ENCODE measurements at regions not wholly inside any gene's neighbourhood (a gene's known extent, or its start where the extent isn't known, plus 50 kb on each side); places are given as distances from the start of the nearest gene placed in this dataset.
"Not testable (repeated sequence)": the region's sequence is repeated elsewhere in the genome, so short reads cannot be mapped to it uniquely, and the experiment has no call there.

GRCh38 chr12:131620946-131621681 lies 89.8 kb upstream of the SFSWAP start:
- Histone ChIP-seq H3K9me3 (no peaks in the 10 kb centered on the region), H3K27me3 (peaks cover 14 to 17% (median 14%) of the 10 kb centered on the region in 3 donors), H3K4me3 (no peak overlapping the region), H3K27ac (no peak overlapping the region), H3K4me1 (peaks cover 0 to 7% of the 10 kb centered on the region in 2 donors), H3K36me3 (no peaks in the 10 kb centered on the region)
- DNase-seq (no peak), ATAC-seq (no peak)
- in situ Hi-C loops (cut with MboI; ENCODE audit: low sequenced_read_pairs in 4 of 4) = loop anchor here in 1 of 4 donors (25.0 kb wide), 1 partner anchor 216 kb away; the partner anchor contains the start of gene MMP17
- TF ChIP-seq POLR2A (IDR thresholded peaks at IDR 0.05) = no peak
- TF ChIP-seq, protein P1, sequence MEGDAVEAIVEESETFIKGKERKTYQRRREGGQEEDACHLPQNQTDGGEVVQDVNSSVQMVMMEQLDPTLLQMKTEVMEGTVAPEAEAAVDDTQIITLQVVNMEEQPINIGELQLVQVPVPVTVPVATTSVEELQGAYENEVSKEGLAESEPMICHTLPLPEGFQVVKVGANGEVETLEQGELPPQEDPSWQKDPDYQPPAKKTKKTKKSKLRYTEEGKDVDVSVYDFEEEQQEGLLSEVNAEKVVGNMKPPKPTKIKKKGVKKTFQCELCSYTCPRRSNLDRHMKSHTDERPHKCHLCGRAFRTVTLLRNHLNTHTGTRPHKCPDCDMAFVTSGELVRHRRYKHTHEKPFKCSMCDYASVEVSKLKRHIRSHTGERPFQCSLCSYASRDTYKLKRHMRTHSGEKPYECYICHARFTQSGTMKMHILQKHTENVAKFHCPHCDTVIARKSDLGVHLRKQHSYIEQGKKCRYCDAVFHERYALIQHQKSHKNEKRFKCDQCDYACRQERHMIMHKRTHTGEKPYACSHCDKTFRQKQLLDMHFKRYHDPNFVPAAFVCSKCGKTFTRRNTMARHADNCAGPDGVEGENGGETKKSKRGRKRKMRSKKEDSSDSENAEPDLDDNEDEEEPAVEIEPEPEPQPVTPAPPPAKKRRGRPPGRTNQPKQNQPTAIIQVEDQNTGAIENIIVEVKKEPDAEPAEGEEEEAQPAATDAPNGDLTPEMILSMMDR (IDR thresholded peaks at IDR 0.05 in 4 of 5, conservative IDR thresholded peaks at IDR 0.05 in 1 of 5) = no peak
- intact Hi-C loops (cut with DNase I; ENCODE audit: low total_unique reads) = no loop called here

- Histone ChIP-seq H3K9me3 (no peaks in the 10 kb centered on the region), H3K4me1 (peaks cover 0 to 7% of the 10 kb centered on the region in 2 donors), H3K4me3 (no peak overlapping the region), H3K27me3 (peaks cover 14 to 17% (median 14%) of the 10 kb centered on the region in 3 donors), H3K27ac (no peak overlapping the region), H3K36me3 (no peaks in the 10 kb centered on the region)
- intact Hi-C loops (cut with DNase I; ENCODE audit: low total_unique reads) = no loop called here
- in situ Hi-C loops (cut with MboI; ENCODE audit: low sequenced_read_pairs in 4 of 4) = loop anchor here in 1 of 4 donors (25.0 kb wide), 1 partner anchor 215 kb away; the partner anchor contains the start of gene MMP17
- DNase-seq = no peak
- ATAC-seq = no peak
- TF ChIP-seq, protein P1 (IDR thresholded peaks at IDR 0.05 in 4 of 5, conservative IDR thresholded peaks at IDR 0.05 in 1 of 5) = no peak
- no peak for TF ChIP-seq POLR2A (IDR thresholded peaks at IDR 0.05)
Measured at GRCh38 chr12:131621701-131622421, 89.0 kb upstream of the SFSWAP start.

GRCh38 chr12:131622422-131622955 lies 88.4 kb upstream of the SFSWAP start:
- H3K27ac ChIP-seq = no peak overlapping the region
- DNase-seq (no peak), ATAC-seq (no peak)
- in situ Hi-C loops (cut with MboI; ENCODE audit: low sequenced_read_pairs in 4 of 4) = loop anchor here in 1 of 4 donors (25.0 kb wide), 1 partner anchor 215 kb away; the partner anchor contains the start of gene MMP17
- no peak for TF ChIP-seq POLR2A (IDR thresholded peaks at IDR 0.05)
- TF ChIP-seq, protein P1 (IDR thresholded peaks at IDR 0.05 in 4 of 5, conservative IDR thresholded peaks at IDR 0.05 in 1 of 5) = no peak
- H3K36me3 ChIP-seq = no peaks in the 10 kb centered on the region
- H3K4me3 ChIP-seq = no peak overlapping the region
- H3K4me1 ChIP-seq = peaks cover 0 to 7% of the 10 kb centered on the region in 2 donors
- intact Hi-C loops (cut with DNase I; ENCODE audit: low total_unique reads) = no loop called here
- peaks cover 8 to 17% (median 14%) of the 10 kb centered on the region in 3 donors for H3K27me3 ChIP-seq
- no peaks in the 10 kb centered on the region for H3K9me3 ChIP-seq

- not testable (repeated sequence) for ATAC-seq
Measured at GRCh38 chr12:131623404-131624368, 87.2 kb upstream of the SFSWAP start.

DNA sequence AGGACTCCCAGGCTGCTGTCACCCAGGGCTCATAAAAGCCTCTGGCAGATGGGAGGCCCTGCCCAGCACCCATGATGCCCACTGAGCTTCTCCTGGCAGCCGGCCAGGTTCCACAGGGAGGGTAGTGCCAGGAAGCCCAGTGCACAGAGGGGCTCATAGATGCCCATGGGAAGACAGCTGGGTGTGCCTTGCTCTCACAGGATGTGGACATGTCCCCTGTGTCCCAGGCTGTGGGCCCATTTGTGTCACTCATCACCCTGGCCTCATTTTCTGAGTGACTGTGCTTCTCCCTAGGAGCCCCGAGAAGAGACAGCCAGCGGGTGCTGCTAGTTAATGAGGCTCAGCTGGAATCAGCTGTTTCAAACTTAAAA lies 86.5 kb upstream of the SFSWAP start:
- in situ Hi-C loops (cut with MboI; ENCODE audit: low sequenced_read_pairs in 4 of 4) = loop anchor here in 1 of 4 donors (25.0 kb wide), 1 partner anchor 213 kb away; the partner anchor contains the start of gene MMP17
- DNase-seq; ATAC-seq; intact Hi-C loops (cut with DNase I; ENCODE audit: low total_unique reads); H3K36me3 ChIP-seq; H3K4me1 ChIP-seq; H3K9me3 ChIP-seq; H3K27ac ChIP-seq; H3K4me3 ChIP-seq: not testable (repeated sequence)
- H3K27me3 ChIP-seq = peaks cover 5 to 34% (median 24%) of the 10 kb centered on the region in 3 donors

More at GRCh38 chr12:131623404-131624368, 87.2 kb upstream of the SFSWAP start:
- H3K27ac ChIP-seq; DNase-seq; H3K4me1 ChIP-seq; intact Hi-C loops (cut with DNase I; ENCODE audit: low total_unique reads); H3K9me3 ChIP-seq; H3K36me3 ChIP-seq; H3K4me3 ChIP-seq: not testable (repeated sequence)
- peaks cover 3 to 29% (median 20%) of the 10 kb centered on the region in 3 donors for H3K27me3 ChIP-seq
- in situ Hi-C loops (cut with MboI; ENCODE audit: low sequenced_read_pairs in 4 of 4) = loop anchor here in 1 of 4 donors (25.0 kb wide), 1 partner anchor 214 kb away; the partner anchor contains the start of gene MMP17

DNA sequence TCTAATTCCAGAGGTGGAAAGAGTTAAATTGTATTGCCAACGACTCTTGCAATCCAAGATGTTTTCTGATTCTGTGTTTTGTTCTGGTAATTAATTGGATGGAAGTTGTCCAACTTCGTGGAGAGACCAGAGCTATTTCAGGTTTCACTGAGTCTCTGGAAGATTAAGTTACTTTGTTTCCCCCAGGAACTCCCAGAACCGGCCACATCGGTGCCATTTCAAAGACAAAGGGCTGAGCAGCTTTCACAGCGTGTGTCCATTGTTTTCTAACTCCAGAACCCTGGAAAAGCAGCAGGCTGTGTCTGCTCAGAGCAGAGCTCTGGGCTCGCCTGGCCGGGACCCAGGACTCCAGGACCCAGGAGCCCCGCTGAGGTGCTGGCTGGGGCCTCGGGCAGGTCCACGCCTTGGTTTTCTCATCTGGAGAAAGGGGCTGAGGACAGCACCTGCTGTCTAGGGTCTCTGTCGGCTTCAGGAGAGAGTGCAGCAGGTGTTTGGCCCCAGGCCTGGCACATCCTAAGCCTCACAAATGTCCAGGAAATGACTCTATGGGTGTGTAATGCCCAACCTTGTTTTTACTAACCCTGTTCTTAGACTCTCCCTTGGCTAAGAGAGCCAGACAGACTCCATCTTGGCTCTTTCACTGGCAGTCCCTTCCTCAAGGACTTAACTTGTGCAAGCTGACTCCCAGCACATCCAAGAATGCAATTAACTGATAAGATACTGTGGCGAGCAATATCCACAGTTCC lies 86.0 kb upstream of the SFSWAP start:
- intact Hi-C loops (cut with DNase I; ENCODE audit: low total_unique reads); ATAC-seq; DNase-seq; H3K36me3 ChIP-seq; H3K27ac ChIP-seq; H3K4me3 ChIP-seq; H3K4me1 ChIP-seq; H3K9me3 ChIP-seq: not testable (repeated sequence)
- H3K27me3 ChIP-seq = peaks cover 5 to 34% (median 24%) of the 10 kb centered on the region in 3 donors
- in situ Hi-C loops (cut with MboI; ENCODE audit: low sequenced_read_pairs in 4 of 4) = loop anchor here in 2 of 4 donors (25.0 kb wide), 2 partner anchors 212 to 313 kb away; partner anchors contain the start of gene MMP17 (in 1 of the 2)

Measured in gastrocnemius medialis (tissue), 4 donors.